A673 (cell line): ENCODE measurements at regions not wholly inside any gene's neighbourhood (a gene's known extent, or its start where the extent isn't known, plus 50 kb on each side); places are given as distances from the start of the nearest gene placed in this dataset.

Experiments used
- EZH2 ChIP-seq: fragments of 200-600 bp; sonication (generic); IDR thresholded peaks from 2 replicates; pipeline ENCODE4 v1.6.1; 2017; ENCODE audit warnings: borderline replicate concordance, low read depth, mild to moderate bottlenecking, mixed read lengths, antibody characterized with exemption, low read length; ENCODE audit not compliant: poor library complexity, severe bottlenecking
- TF ChIP-seq, protein P1 (sequence below): fragments of 300-800, 200-600 bp; sonication (generic); conservative IDR thresholded peaks from 2 replicates; pipeline ENCODE4 v1.5.1; 2017; ENCODE audit warnings: low read depth, mild to moderate bottlenecking, antibody characterized with exemption, low read length, moderate library complexity, mixed read lengths

DNA sequence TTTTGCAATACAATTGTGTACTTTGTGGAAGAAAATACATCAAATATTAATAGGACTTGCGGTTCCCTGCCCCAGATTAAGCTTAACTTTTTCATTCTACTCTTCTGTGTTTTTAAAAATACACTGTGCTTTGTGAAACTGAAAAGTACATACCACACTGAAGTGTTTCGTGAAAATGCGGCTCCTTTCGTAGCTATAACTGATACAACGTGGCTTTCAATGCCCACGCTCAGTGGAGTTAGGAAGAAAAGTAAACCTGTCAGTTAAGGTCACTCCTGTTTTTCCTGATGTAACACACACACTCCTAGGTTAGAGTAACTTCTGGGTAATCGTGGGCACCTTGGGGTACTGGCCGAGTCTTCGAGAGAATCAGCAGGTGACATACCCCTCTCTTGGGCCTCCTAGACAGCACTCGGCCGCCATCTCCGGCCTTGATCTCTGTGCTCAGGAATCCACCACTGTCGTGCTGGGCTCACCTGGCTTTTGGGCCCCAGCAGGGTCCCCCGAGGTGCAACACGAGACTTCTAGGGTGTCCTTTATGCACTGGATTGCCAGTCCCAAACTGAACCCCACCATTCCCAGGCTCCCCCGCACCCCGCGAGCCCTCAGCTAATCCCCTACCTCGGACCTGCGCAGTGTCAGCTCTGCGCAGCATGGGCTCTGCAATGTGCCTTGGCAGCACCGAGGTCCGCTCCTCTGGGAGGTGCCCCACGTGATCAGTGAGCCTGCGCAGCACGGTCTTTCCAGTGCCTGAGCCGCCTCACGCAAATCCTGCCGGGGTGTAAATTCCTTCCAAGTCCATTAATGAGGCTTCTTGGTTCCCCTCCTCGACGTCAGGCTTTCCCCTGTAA is 162.6 kb upstream of the INTU start:
- TF ChIP-seq, protein P1, sequence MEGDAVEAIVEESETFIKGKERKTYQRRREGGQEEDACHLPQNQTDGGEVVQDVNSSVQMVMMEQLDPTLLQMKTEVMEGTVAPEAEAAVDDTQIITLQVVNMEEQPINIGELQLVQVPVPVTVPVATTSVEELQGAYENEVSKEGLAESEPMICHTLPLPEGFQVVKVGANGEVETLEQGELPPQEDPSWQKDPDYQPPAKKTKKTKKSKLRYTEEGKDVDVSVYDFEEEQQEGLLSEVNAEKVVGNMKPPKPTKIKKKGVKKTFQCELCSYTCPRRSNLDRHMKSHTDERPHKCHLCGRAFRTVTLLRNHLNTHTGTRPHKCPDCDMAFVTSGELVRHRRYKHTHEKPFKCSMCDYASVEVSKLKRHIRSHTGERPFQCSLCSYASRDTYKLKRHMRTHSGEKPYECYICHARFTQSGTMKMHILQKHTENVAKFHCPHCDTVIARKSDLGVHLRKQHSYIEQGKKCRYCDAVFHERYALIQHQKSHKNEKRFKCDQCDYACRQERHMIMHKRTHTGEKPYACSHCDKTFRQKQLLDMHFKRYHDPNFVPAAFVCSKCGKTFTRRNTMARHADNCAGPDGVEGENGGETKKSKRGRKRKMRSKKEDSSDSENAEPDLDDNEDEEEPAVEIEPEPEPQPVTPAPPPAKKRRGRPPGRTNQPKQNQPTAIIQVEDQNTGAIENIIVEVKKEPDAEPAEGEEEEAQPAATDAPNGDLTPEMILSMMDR = no peak
- no peak for TF ChIP-seq EZH2
